Cardiac muscle cell (in vitro differentiated cells and primary cell): ENCODE measurements at regions not wholly inside any gene's neighbourhood (a gene's known extent, or its start where the extent isn't known, plus 50 kb on each side); places are given as distances from the start of the nearest gene placed in this dataset.
"Not testable (repeated sequence)": the region's sequence is repeated elsewhere in the genome, so short reads cannot be mapped to it uniquely, and the experiment has no call there.

Source experiments
- DNase-seq, 2 donors: peaks; one replicate each; pipeline versions ENCODE4 v3.0.0 to v3.0.0-alpha.2; 2010 to 2017; ENCODE audit warnings: low read depth in 1 of 2, low spot score in 1 of 2
- H3K27ac ChIP-seq: fragments of 200-600 bp; sonication (generic); 2 replicates; pipeline ENCODE4 v1.5.1; 2016
- H3K27me3 ChIP-seq: fragments of 200-600 bp; sonication (generic); 2 replicates; pipeline ENCODE4 v1.6.0; 2016; ENCODE audit warnings: control low read depth
- H3K36me3 ChIP-seq: fragments of 200-600 bp; sonication (generic); 2 replicates; pipeline ENCODE4 v1.5.1; 2016; ENCODE audit warnings: control low read depth
- H3K4me1 ChIP-seq: fragments of 200-600 bp; sonication (generic); 2 replicates; pipeline ENCODE4 v1.8.1; 2017; ENCODE audit warnings: low read depth, mild to moderate bottlenecking, mixed run types
- H3K4me3 ChIP-seq: fragments of 200-600 bp; sonication (generic); 2 replicates; pipeline ENCODE4 v1.5.1; 2016; ENCODE audit warnings: mild to moderate bottlenecking
- H3K9me3 ChIP-seq: fragments of 200-600 bp; sonication (generic); 2 replicates; pipeline ENCODE4 v1.5.1; 2017; ENCODE audit warnings: low read depth, mild to moderate bottlenecking, control low read depth
- CTCF ChIP-seq: IDR thresholded peaks from 2 replicates; pipeline ENCODE4 v1.5.1; 2012; ENCODE audit warnings: low read depth, mild to moderate bottlenecking, low read length

DNA sequence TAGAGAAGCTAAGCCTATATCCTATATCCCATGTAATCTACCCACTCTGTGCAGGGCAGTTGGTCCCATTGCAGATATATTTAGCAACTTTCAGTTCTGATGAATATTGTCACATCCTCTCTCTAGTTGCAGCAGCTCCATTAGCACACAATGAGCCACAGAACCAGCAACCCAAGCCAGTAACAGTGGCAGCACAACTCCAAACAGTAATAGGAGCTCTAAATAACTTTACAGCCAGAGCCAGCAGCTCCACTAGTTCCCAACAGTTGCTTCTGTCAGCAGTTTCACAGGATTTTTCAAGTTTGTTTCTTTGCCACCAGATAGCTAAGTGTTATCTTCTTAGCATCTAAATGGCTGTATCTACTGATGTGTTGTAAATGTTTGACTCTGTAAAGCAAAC lies 490.8 kb downstream of the HTR1B start:
- H3K4me1 ChIP-seq: no peaks in the 10 kb centered on the region
- no peaks in the 10 kb centered on the region for H3K9me3 ChIP-seq
- H3K36me3 ChIP-seq: no peaks in the 10 kb centered on the region
- DNase-seq: no peak
- TF ChIP-seq CTCF: no peak
- no peak overlapping the region for H3K27ac ChIP-seq
- H3K4me3 ChIP-seq: no peak overlapping the region
- H3K27me3 ChIP-seq: no peaks in the 10 kb centered on the region

- not testable (repeated sequence) for H3K9me3 ChIP-seq, H3K36me3 ChIP-seq, H3K27me3 ChIP-seq, H3K4me3 ChIP-seq, H3K4me1 ChIP-seq, DNase-seq, H3K27ac ChIP-seq
These were observed 504.1 kb downstream of the HTR1B start for GRCh38 chr6:76959177-76959576.

GRCh38 chr6:76942203-76942966 lies 520.9 kb downstream of the HTR1B start:
- Histone ChIP-seq H3K27me3 (no peaks in the 10 kb centered on the region), H3K9me3 (no peaks in the 10 kb centered on the region), H3K36me3 (no peaks in the 10 kb centered on the region), H3K4me3 (no peak overlapping the region), H3K27ac (no peak overlapping the region), H3K4me1 (no peaks in the 10 kb centered on the region)
- DNase-seq: peak in 1 of 2 donors; percentile 2
- no peak for TF ChIP-seq CTCF

GRCh38 chr6:76940191-76940590 lies 523.1 kb downstream of the HTR1B start:
- DNase-seq: peak in 1 of 2 donors; percentile 55
- no peaks in the 10 kb centered on the region for H3K9me3 ChIP-seq
- H3K4me1 ChIP-seq: no peaks in the 10 kb centered on the region
- no peaks in the 10 kb centered on the region for H3K27me3 ChIP-seq
- TF ChIP-seq CTCF: no peak
- H3K27ac ChIP-seq: no peak overlapping the region
- no peak overlapping the region for H3K4me3 ChIP-seq
- H3K36me3 ChIP-seq: no peaks in the 10 kb centered on the region

- no peak overlapping the region for H3K4me3 ChIP-seq
- H3K27ac ChIP-seq: no peak overlapping the region
These were observed 548.6 kb downstream of the HTR1B start for GRCh38 chr6:76914737-76915136.

DNA sequence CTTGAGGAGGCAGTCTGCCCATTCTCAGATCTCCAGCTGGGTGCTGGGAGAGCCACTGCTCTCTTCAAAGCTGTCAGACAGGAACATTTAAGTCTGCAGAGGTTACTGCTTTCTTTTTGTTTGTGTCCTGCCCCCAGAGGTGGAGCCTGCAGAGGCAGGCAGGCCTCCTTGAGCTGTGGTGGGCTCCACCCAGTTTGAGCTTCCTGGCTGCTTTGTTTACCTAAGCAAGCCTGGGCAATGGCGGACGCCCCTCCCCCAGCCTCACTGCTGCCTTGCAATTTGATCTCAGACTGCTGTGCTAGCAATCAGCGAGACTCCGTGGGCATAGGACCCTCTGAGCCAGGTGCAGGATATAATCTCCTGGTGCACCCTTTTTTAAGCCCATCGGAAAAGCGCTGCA lies 557.8 kb downstream of the HTR1B start:
- not testable (repeated sequence) for DNase-seq, H3K4me1 ChIP-seq, H3K9me3 ChIP-seq, H3K27me3 ChIP-seq, H3K4me3 ChIP-seq, H3K36me3 ChIP-seq, H3K27ac ChIP-seq

More at GRCh38 chr6:76914737-76915136, 548.6 kb downstream of the HTR1B start:
- no peaks in the 10 kb centered on the region for H3K9me3 ChIP-seq
- no peaks in the 10 kb centered on the region for H3K27me3 ChIP-seq
- no peak for TF ChIP-seq CTCF
- H3K36me3 ChIP-seq: no peaks in the 10 kb centered on the region
- H3K4me1 ChIP-seq: no peaks in the 10 kb centered on the region
- no peak for DNase-seq
